EH (cell line): ENCODE measurements at regions not wholly inside any gene's neighbourhood (a gene's known extent, or its start where the extent isn't known, plus 50 kb on each side); places are given as distances from the start of the nearest gene placed in this dataset.
"Not testable (repeated sequence)": the region's sequence is repeated elsewhere in the genome, so short reads cannot be mapped to it uniquely, and the experiment has no call there.

Source experiments
- DNase-seq: peaks from one replicate; pipeline ENCODE4 v3.0.0-alpha.2; 2015; ENCODE audit warnings: low read depth

GRCh38 chr3:94412936-94413335, 350.1 kb downstream of the NSUN3 start:
- DNase-seq = not testable (repeated sequence)

- peak; percentile 7 for DNase-seq
Observed at GRCh38 chr3:94413336-94414108, 350.7 kb downstream of the NSUN3 start.

GRCh38 chr3:94414418-94414817, 351.6 kb downstream of the NSUN3 start:
- DNase-seq = no peak

- DNase-seq = no peak
Observed at GRCh38 chr3:94416768-94417167, 353.9 kb downstream of the NSUN3 start.

- DNase-seq = no peak
Observed at GRCh38 chr3:94417963-94418455, 355.1 kb downstream of the NSUN3 start.

GRCh38 chr3:94420931-94421330, 358.1 kb downstream of the NSUN3 start:
- DNase-seq = no peak

GRCh38 chr3:94423578-94423977, 360.7 kb downstream of the NSUN3 start:
- DNase-seq = peak; percentile 44

GRCh38 chr3:94429517-94429916, 366.7 kb downstream of the NSUN3 start:
- no peak for DNase-seq

- no peak for DNase-seq
Observed at GRCh38 chr3:94431876-94432570, 369.2 kb downstream of the NSUN3 start.

GRCh38 chr3:94433811-94434210, 370.9 kb downstream of the NSUN3 start:
- DNase-seq = no peak

- peak; percentile 74 for DNase-seq
Observed at GRCh38 chr3:94440767-94441493, 378.1 kb downstream of the NSUN3 start.

- no peak for DNase-seq
Observed at GRCh38 chr3:94441494-94441847, 378.6 kb downstream of the NSUN3 start.

- no peak for DNase-seq
Observed at GRCh38 chr3:94453864-94454263, 391.0 kb downstream of the NSUN3 start.

- DNase-seq = no peak
Observed at GRCh38 chr3:94459167-94459566, 396.3 kb downstream of the NSUN3 start.

- no peak for DNase-seq
Observed at GRCh38 chr3:94460931-94461330, 398.1 kb downstream of the NSUN3 start.

GRCh38 chr3:94462931-94463330, 400.1 kb downstream of the NSUN3 start:
- DNase-seq = no peak

GRCh38 chr3:94472511-94472910, 409.6 kb downstream of the NSUN3 start:
- no peak for DNase-seq

- no peak for DNase-seq
Observed at GRCh38 chr3:94481226-94481898, 418.5 kb downstream of the NSUN3 start.

GRCh38 chr3:94482686-94483085, 419.8 kb downstream of the NSUN3 start:
- no peak for DNase-seq

GRCh38 chr3:94483403-94483802, 420.5 kb downstream of the NSUN3 start:
- DNase-seq = no peak

- DNase-seq = no peak
Observed at GRCh38 chr3:94494992-94495391, 432.1 kb downstream of the NSUN3 start.

GRCh38 chr3:94500146-94500545, 437.3 kb downstream of the NSUN3 start:
- no peak for DNase-seq
